Uterus (tissue), 3 donors: ENCODE measurements at regions not wholly inside any gene's neighbourhood (a gene's known extent, or its start where the extent isn't known, plus 50 kb on each side); places are given as distances from the start of the nearest gene placed in this dataset.

Experiments
- DNase-seq, 2 donors: peaks; one replicate each; pipeline ENCODE4 v3.0.0-alpha.2; 2019 to 2020
- H3K27ac ChIP-seq, 2 donors: fragments of 200-600 bp; sonication (generic); 1 replicate in 1 of 2; 2 replicates in 1 of 2; pipeline ENCODE4 v1.5.1; 2016 to 2018
- H3K27me3 ChIP-seq, 2 donors: fragments of 200-600 bp; sonication (generic); one replicate each; pipeline ENCODE4 v1.5.1; 2018 to 2019; ENCODE audit warnings: control low read depth in 1 of 2
- H3K36me3 ChIP-seq, 2 donors: fragments of 200-600 bp; sonication (generic); one replicate each; pipeline ENCODE4 v1.5.1; 2019; ENCODE audit warnings: control low read depth in 1 of 2
- H3K4me1 ChIP-seq, 2 donors: fragments of 200-600 bp; sonication (generic); one replicate each; pipeline ENCODE4 v1.5.1; 2018 to 2019; ENCODE audit warnings: control low read depth in 1 of 2
- H3K4me3 ChIP-seq, 2 donors: fragments of 200-600 bp; sonication (generic); 1 replicate in 1 of 2; 2 replicates in 1 of 2; pipeline ENCODE4 v1.5.1; 2018 to 2019; ENCODE audit warnings: mild to moderate bottlenecking in 1 of 2
- H3K9me3 ChIP-seq, 2 donors: fragments of 200-600 bp; sonication (generic); one replicate each; pipeline ENCODE4 v1.5.1; 2019; ENCODE audit warnings: control low read depth in 1 of 2
- CTCF ChIP-seq, 4 experiments: fragments of 200-600 bp in 2 of 4; fragments of 450-650 bp in 2 of 4; sonication (generic) in 2 of 4; IDR thresholded peaks; one replicate each; pipeline ENCODE4 v1.5.1; 2016 to 2019; ENCODE audit warnings: antibody characterized with exemption in 4 of 4, mild to moderate bottlenecking in 2 of 4, moderate library complexity in 1 of 4
- POLR2A ChIP-seq, 2 donors: fragments of 450-650 bp; IDR thresholded peaks; one replicate each; pipeline ENCODE4 v1.6.1; 2016; ENCODE audit warnings: antibody characterized with exemption in 2 of 2, mild to moderate bottlenecking in 1 of 2, moderate library complexity in 1 of 2
- intact Hi-C: fragments of 100-400 bp; cut with DNase I; formaldehyde crosslinking; loops from one replicate; pipeline ENCODE4 v1.15.1; 2023; ENCODE audit warnings: low total_unique reads
- donor health status: DM: yes; HTN: yes; CAD: no.

- TF ChIP-seq CTCF (IDR thresholded peaks at IDR 0.05) (no peak), POLR2A (IDR thresholded peaks at IDR 0.05) (no peak)
- H3K4me3 ChIP-seq = no peak overlapping the region
- H3K27me3 ChIP-seq = no peaks in the 10 kb centered on the region
- intact Hi-C loops = no loop called here
- no peak overlapping the region for H3K27ac ChIP-seq
- no peaks in the 10 kb centered on the region for H3K36me3 ChIP-seq
- no peaks in the 10 kb centered on the region for H3K9me3 ChIP-seq
- DNase-seq = no peak
- no peaks in the 10 kb centered on the region for H3K4me1 ChIP-seq
Measured at GRCh38 chr5:63555874-63556273, 406.4 kb downstream of the HTR1A start.

GRCh38 chr5:63554191-63554590 is 408.1 kb downstream of the HTR1A start:
- no peak for DNase-seq
- intact Hi-C loops = no loop called here
- Histone ChIP-seq H3K9me3 (no peaks in the 10 kb centered on the region), H3K4me1 (no peaks in the 10 kb centered on the region), H3K36me3 (no peaks in the 10 kb centered on the region), H3K27ac (no peak overlapping the region), H3K27me3 (no peaks in the 10 kb centered on the region), H3K4me3 (no peak overlapping the region)
- TF ChIP-seq CTCF (IDR thresholded peaks at IDR 0.05) (no peak), POLR2A (IDR thresholded peaks at IDR 0.05) (no peak)

- no peaks in the 10 kb centered on the region for H3K27me3 ChIP-seq
- no peak for DNase-seq
- no peaks in the 10 kb centered on the region for H3K9me3 ChIP-seq
- H3K27ac ChIP-seq = no peak overlapping the region
- no peaks in the 10 kb centered on the region for H3K4me1 ChIP-seq
- intact Hi-C loops = no loop called here
- no peak overlapping the region for H3K4me3 ChIP-seq
- TF ChIP-seq CTCF (IDR thresholded peaks at IDR 0.05) = no peak
- no peak for TF ChIP-seq POLR2A (IDR thresholded peaks at IDR 0.05)
- H3K36me3 ChIP-seq = no peaks in the 10 kb centered on the region
Measured at GRCh38 chr5:63553073-63553472, 409.2 kb downstream of the HTR1A start.

- no peak for DNase-seq
- H3K4me1 ChIP-seq = no peaks in the 10 kb centered on the region
- intact Hi-C loops = no loop called here
- no peaks in the 10 kb centered on the region for H3K27me3 ChIP-seq
- H3K9me3 ChIP-seq = no peaks in the 10 kb centered on the region
- no peak for TF ChIP-seq POLR2A (IDR thresholded peaks at IDR 0.05)
- TF ChIP-seq CTCF (IDR thresholded peaks at IDR 0.05) = no peak
- no peaks in the 10 kb centered on the region for H3K36me3 ChIP-seq
- H3K4me3 ChIP-seq = no peak overlapping the region
- H3K27ac ChIP-seq = no peak overlapping the region
Measured at GRCh38 chr5:63535840-63536602, 426.2 kb downstream of the HTR1A start.

- intact Hi-C loops = no loop called here
- Histone ChIP-seq H3K27me3 (no peaks in the 10 kb centered on the region), H3K4me3 (no peak overlapping the region), H3K27ac (no peak overlapping the region), H3K36me3 (peaks cover 0 to 3% of the 10 kb centered on the region in 2 donors), H3K4me1 (no peaks in the 10 kb centered on the region), H3K9me3 (no peaks in the 10 kb centered on the region)
- DNase-seq = no peak
- no peak for TF ChIP-seq CTCF (IDR thresholded peaks at IDR 0.05)
- no peak for TF ChIP-seq POLR2A (IDR thresholded peaks at IDR 0.05)
Measured at GRCh38 chr5:63524281-63524680, 438.0 kb downstream of the HTR1A start.
